Liver (tissue), 8 donors: ENCODE measurements at regions not wholly inside any gene's neighbourhood (a gene's known extent, or its start where the extent isn't known, plus 50 kb on each side); places are given as distances from the start of the nearest gene placed in this dataset.

ENCODE experiments used
- DNase-seq: peaks from one replicate; pipeline ENCODE4 v3.0.0-alpha.2; 2017; ENCODE audit warnings: low spot score
- H3K27ac ChIP-seq, 2 donors: one replicate each; pipeline ENCODE4 v1.7.0; 2013; ENCODE audit warnings: inconsistent platforms in 2 of 2, low read length in 2 of 2, control low read depth in 1 of 2, low read depth in 1 of 2, mild to moderate bottlenecking in 1 of 2
- H3K27me3 ChIP-seq, 4 donors: one replicate each; pipeline versions ENCODE4 v1.6.1 to v1.7.0; 2013; ENCODE audit warnings: low read length in 3 of 4, inconsistent platforms in 1 of 4, mild to moderate bottlenecking in 1 of 4, moderate library complexity in 1 of 4; ENCODE audit not compliant: control insufficient read depth in 4 of 4, insufficient read depth in 4 of 4
- H3K36me3 ChIP-seq, 4 donors: one replicate each; pipeline versions ENCODE4 v1.6.1 to v1.7.0; 2013; ENCODE audit warnings: low read length in 3 of 4, mild to moderate bottlenecking in 3 of 4, low read depth in 1 of 4, moderate library complexity in 1 of 4; ENCODE audit not compliant: control insufficient read depth in 4 of 4, insufficient read depth in 3 of 4
- H3K4me1 ChIP-seq, 4 donors: one replicate each; pipeline versions ENCODE4 v1.6.1 to v1.7.0; 2013; ENCODE audit warnings: low read length in 3 of 4, mild to moderate bottlenecking in 3 of 4, moderate library complexity in 1 of 4; ENCODE audit not compliant: control insufficient read depth in 4 of 4, insufficient read depth in 4 of 4
- H3K4me3 ChIP-seq, 3 donors: one replicate each; pipeline versions ENCODE4 v1.6.1 to v1.7.0; 2013; ENCODE audit warnings: low read length in 3 of 3, control low read depth in 1 of 3, low read depth in 1 of 3, mild to moderate bottlenecking in 1 of 3
- H3K9ac ChIP-seq, 2 donors: one replicate each; pipeline ENCODE4 v1.7.0; 2013; ENCODE audit warnings: low read length in 2 of 2, mild to moderate bottlenecking in 2 of 2, moderate library complexity in 2 of 2, control low read depth in 1 of 2, low read depth in 1 of 2
- H3K9me3 ChIP-seq, 4 donors: one replicate each; pipeline versions ENCODE4 v1.6.1 to v1.7.0; 2013; ENCODE audit warnings: low read length in 3 of 4; ENCODE audit not compliant: control insufficient read depth in 4 of 4
- EGR1 ChIP-seq, 2 donors: IDR thresholded peaks; 2 replicates each; pipeline ENCODE4 v1.6.1; 2016 to 2018; ENCODE audit warnings: antibody characterized with exemption in 2 of 2, low read depth in 2 of 2
- FOXA1 ChIP-seq: IDR thresholded peaks from 2 replicates; pipeline ENCODE4 v1.6.1; 2016; ENCODE audit warnings: antibody characterized with exemption
- FOXA2 ChIP-seq: IDR thresholded peaks from 2 replicates; pipeline ENCODE4 v1.6.1; 2016; ENCODE audit warnings: antibody characterized with exemption
- GABPA ChIP-seq, 2 donors: IDR thresholded peaks in 1 of 2; conservative IDR thresholded peaks in 1 of 2; 2 replicates each; pipeline ENCODE4 v1.6.1; 2016; ENCODE audit warnings: antibody characterized with exemption in 2 of 2, mild to moderate bottlenecking in 1 of 2, moderate library complexity in 1 of 2
- HNF4A ChIP-seq, 2 donors: conservative IDR thresholded peaks; 2 replicates each; pipeline ENCODE4 v1.6.1; 2016; ENCODE audit warnings: antibody characterized with exemption in 2 of 2, mild to moderate bottlenecking in 2 of 2
- HNF4G ChIP-seq: IDR thresholded peaks from 2 replicates; pipeline ENCODE4 v1.6.1; 2016; ENCODE audit warnings: antibody characterized with exemption
- JUND ChIP-seq, 2 donors: IDR thresholded peaks; 2 replicates each; pipeline ENCODE4 v1.6.1; 2016; ENCODE audit warnings: antibody characterized with exemption in 2 of 2
- NR2F2 ChIP-seq: IDR thresholded peaks from 2 replicates; pipeline ENCODE4 v1.6.1; 2016; ENCODE audit warnings: antibody characterized with exemption
- RAD21 ChIP-seq, 2 donors: IDR thresholded peaks; 2 replicates each; pipeline ENCODE4 v1.6.1; 2016; ENCODE audit warnings: antibody characterized with exemption in 2 of 2, mild to moderate bottlenecking in 2 of 2
- RXRA ChIP-seq, 2 donors: IDR thresholded peaks; 2 replicates each; pipeline ENCODE4 v1.6.1; 2017 to 2018; ENCODE audit warnings: antibody characterized with exemption in 2 of 2, mild to moderate bottlenecking in 1 of 2
- SP1 ChIP-seq: IDR thresholded peaks from 2 replicates; pipeline ENCODE4 v1.6.1; 2018; ENCODE audit warnings: antibody characterized with exemption, mild to moderate bottlenecking
- TAF1 ChIP-seq: conservative IDR thresholded peaks from 2 replicates; pipeline ENCODE4 v1.6.1; 2016; ENCODE audit warnings: antibody characterized with exemption, mild to moderate bottlenecking
- YY1 ChIP-seq: IDR thresholded peaks from 2 replicates; pipeline ENCODE4 v1.6.1; 2016; ENCODE audit warnings: antibody characterized with exemption, mild to moderate bottlenecking
- WGBS: extraction: QIAGEN DNeasy Blood & Tissue Kit; methylation state at CpG from one replicate; pipeline ENCODE4 v1.1.7; 2013; 5-methylcytosine and 5-hydroxymethylcytosine counted together
- TF ChIP-seq, protein P1 (sequence below): IDR thresholded peaks from 2 replicates; pipeline ENCODE4 v1.6.1; 2016; ENCODE audit warnings: antibody characterized with exemption
- TF ChIP-seq, protein P2 (sequence below): IDR thresholded peaks from 2 replicates; pipeline ENCODE4 v1.6.1; 2016; ENCODE audit warnings: antibody characterized with exemption
- TF ChIP-seq, protein P3 (sequence below): fragments of 150-350 bp; IDR thresholded peaks from 2 replicates; pipeline ENCODE4 v1.5.1; 2017; ENCODE audit warnings: improper control_type of control experiment, low read depth, low read length; ENCODE audit not compliant: missing input control
- TF ChIP-seq, protein P4 (sequence below): IDR thresholded peaks from 2 replicates; pipeline ENCODE4 v1.6.1; 2016; ENCODE audit warnings: antibody characterized with exemption, mild to moderate bottlenecking
- TF ChIP-seq, protein P5 (sequence below): IDR thresholded peaks from 2 replicates; pipeline ENCODE4 v1.6.1; 2016; ENCODE audit warnings: antibody characterized with exemption
- donor health status: healthy.
- donor health status: healthy.
- donor health status: healthy.
- donor health status: healthy.
- donor health status: healthy.

DNA sequence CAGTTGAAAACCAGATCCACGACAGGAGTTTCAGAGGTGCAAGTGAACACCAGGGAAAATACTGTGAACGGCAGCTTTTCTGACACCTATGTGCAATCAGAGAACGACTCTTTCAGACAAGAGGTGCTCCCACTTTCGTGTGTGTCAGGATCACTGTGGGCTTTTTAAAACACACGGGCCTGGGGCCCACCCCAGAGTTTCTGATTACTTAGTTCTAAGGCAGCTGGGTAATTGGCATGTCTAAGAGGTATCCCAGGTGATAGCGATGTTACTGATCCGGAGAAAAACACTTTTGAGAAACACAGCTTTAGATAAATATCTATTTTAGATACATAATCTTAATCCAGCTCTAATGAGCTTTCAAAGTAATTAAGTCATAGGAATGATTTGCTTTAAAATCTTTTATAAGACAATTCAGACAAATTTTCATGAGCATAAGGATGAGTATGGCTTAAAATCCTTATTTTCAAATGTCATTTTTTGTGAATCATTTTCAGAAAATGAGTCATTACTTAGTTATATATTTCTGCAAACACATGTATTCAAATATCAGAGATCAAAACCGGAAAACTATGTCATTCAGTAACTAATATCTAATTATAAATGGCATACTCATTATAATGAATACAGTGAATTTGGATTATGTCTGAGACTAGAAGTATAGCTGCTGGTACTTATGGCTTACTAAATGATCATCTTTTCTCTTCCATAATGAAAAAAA, 217.9 kb upstream of the PSMD7 start:
- 70% methylated on average over 8 of the region's 8 CpGs for WGBS
- H3K9ac ChIP-seq, result no peak overlapping the region
- H3K9me3 ChIP-seq, result peaks cover 0 to 3% (median 0%) of the 10 kb centered on the region in 4 donors
- no peak overlapping the region for H3K27ac ChIP-seq
- no peaks in the 10 kb centered on the region for H3K27me3 ChIP-seq
- H3K36me3 ChIP-seq, result no peaks in the 10 kb centered on the region
- peaks cover 0 to 1% (median under 1%) of the 10 kb centered on the region in 4 donors for H3K4me1 ChIP-seq
- no peak for DNase-seq
- H3K4me3 ChIP-seq, result no peak overlapping the region
- TF ChIP-seq, protein P1, sequence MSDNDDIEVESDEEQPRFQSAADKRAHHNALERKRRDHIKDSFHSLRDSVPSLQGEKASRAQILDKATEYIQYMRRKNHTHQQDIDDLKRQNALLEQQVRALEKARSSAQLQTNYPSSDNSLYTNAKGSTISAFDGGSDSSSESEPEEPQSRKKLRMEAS, result no peak
- TF ChIP-seq TAF1 (no peak), GABPA (IDR thresholded peaks at IDR 0.05 in 1 of 2, conservative IDR thresholded peaks at IDR 0.05 in 1 of 2) (no peak), HNF4G (no peak), HNF4A (conservative IDR thresholded peaks at IDR 0.05) (no peak), NR2F2 (no peak), FOXA2 (no peak), YY1 (no peak), SP1 (no peak), JUND (IDR thresholded peaks at IDR 0.05) (no peak), RXRA (IDR thresholded peaks at IDR 0.05) (no peak), EGR1 (IDR thresholded peaks at IDR 0.05; ENCODE audit: low read depth in 2 of 2) (no peak), FOXA1 (no peak), RAD21 (IDR thresholded peaks at IDR 0.05) (no peak)
- TF ChIP-seq, protein P2, sequence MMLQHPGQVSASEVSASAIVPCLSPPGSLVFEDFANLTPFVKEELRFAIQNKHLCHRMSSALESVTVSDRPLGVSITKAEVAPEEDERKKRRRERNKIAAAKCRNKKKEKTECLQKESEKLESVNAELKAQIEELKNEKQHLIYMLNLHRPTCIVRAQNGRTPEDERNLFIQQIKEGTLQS, result no peak
- TF ChIP-seq, protein P3, sequence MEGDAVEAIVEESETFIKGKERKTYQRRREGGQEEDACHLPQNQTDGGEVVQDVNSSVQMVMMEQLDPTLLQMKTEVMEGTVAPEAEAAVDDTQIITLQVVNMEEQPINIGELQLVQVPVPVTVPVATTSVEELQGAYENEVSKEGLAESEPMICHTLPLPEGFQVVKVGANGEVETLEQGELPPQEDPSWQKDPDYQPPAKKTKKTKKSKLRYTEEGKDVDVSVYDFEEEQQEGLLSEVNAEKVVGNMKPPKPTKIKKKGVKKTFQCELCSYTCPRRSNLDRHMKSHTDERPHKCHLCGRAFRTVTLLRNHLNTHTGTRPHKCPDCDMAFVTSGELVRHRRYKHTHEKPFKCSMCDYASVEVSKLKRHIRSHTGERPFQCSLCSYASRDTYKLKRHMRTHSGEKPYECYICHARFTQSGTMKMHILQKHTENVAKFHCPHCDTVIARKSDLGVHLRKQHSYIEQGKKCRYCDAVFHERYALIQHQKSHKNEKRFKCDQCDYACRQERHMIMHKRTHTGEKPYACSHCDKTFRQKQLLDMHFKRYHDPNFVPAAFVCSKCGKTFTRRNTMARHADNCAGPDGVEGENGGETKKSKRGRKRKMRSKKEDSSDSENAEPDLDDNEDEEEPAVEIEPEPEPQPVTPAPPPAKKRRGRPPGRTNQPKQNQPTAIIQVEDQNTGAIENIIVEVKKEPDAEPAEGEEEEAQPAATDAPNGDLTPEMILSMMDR, result no peak

DNA sequence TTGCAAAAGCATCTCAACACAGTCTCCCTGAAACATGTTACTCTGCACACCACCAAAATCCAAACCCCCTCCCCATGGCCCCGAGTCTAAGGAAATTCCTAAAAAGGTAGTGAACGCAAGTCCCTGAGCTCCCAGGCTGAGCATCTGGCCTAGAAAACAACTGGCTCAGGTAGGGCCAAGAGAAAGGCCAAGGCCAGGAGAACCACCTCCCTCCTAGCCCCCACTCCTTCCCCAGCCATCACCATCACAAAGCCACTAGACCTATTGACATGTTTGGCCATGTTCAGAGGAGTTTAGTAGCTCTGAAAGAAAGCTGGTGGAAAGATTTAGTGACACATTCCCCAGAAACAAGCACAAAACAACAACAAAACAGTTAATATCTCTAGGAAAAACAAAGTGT, 220.0 kb upstream of the PSMD7 start:
- H3K9me3 ChIP-seq, result peaks cover 0 to 3% (median 0%) of the 10 kb centered on the region in 4 donors
- H3K36me3 ChIP-seq, result no peaks in the 10 kb centered on the region
- no peak overlapping the region for H3K4me3 ChIP-seq
- no peak overlapping the region for H3K9ac ChIP-seq
- no peaks in the 10 kb centered on the region for H3K27me3 ChIP-seq
- no peak for DNase-seq
- TF ChIP-seq, protein P3, result no peak
- TF ChIP-seq JUND (IDR thresholded peaks at IDR 0.05) (no peak), GABPA (IDR thresholded peaks at IDR 0.05 in 1 of 2, conservative IDR thresholded peaks at IDR 0.05 in 1 of 2) (no peak), TAF1 (no peak), FOXA2 (no peak), HNF4A (conservative IDR thresholded peaks at IDR 0.05) (no peak), EGR1 (IDR thresholded peaks at IDR 0.05; ENCODE audit: low read depth in 2 of 2) (no peak), RAD21 (IDR thresholded peaks at IDR 0.05) (no peak), RXRA (IDR thresholded peaks at IDR 0.05) (no peak), YY1 (no peak)
- TF ChIP-seq, protein P1, result no peak
- TF ChIP-seq, protein P4, sequence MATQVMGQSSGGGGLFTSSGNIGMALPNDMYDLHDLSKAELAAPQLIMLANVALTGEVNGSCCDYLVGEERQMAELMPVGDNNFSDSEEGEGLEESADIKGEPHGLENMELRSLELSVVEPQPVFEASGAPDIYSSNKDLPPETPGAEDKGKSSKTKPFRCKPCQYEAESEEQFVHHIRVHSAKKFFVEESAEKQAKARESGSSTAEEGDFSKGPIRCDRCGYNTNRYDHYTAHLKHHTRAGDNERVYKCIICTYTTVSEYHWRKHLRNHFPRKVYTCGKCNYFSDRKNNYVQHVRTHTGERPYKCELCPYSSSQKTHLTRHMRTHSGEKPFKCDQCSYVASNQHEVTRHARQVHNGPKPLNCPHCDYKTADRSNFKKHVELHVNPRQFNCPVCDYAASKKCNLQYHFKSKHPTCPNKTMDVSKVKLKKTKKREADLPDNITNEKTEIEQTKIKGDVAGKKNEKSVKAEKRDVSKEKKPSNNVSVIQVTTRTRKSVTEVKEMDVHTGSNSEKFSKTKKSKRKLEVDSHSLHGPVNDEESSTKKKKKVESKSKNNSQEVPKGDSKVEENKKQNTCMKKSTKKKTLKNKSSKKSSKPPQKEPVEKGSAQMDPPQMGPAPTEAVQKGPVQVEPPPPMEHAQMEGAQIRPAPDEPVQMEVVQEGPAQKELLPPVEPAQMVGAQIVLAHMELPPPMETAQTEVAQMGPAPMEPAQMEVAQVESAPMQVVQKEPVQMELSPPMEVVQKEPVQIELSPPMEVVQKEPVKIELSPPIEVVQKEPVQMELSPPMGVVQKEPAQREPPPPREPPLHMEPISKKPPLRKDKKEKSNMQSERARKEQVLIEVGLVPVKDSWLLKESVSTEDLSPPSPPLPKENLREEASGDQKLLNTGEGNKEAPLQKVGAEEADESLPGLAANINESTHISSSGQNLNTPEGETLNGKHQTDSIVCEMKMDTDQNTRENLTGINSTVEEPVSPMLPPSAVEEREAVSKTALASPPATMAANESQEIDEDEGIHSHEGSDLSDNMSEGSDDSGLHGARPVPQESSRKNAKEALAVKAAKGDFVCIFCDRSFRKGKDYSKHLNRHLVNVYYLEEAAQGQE, result no peak
- TF ChIP-seq, protein P5, sequence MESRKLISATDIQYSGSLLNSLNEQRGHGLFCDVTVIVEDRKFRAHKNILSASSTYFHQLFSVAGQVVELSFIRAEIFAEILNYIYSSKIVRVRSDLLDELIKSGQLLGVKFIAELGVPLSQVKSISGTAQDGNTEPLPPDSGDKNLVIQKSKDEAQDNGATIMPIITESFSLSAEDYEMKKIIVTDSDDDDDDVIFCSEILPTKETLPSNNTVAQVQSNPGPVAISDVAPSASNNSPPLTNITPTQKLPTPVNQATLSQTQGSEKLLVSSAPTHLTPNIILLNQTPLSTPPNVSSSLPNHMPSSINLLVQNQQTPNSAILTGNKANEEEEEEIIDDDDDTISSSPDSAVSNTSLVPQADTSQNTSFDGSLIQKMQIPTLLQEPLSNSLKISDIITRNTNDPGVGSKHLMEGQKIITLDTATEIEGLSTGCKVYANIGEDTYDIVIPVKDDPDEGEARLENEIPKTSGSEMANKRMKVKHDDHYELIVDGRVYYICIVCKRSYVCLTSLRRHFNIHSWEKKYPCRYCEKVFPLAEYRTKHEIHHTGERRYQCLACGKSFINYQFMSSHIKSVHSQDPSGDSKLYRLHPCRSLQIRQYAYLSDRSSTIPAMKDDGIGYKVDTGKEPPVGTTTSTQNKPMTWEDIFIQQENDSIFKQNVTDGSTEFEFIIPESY, result no peak
- peaks cover 0 to 3% (median 1%) of the 10 kb centered on the region in 4 donors for H3K4me1 ChIP-seq
- no peak overlapping the region for H3K27ac ChIP-seq
- WGBS, result 95% methylated on average over 2 of the region's 2 CpGs
